Neutrophil (primary cell): ENCODE measurements at regions not wholly inside any gene's neighbourhood (a gene's known extent, or its start where the extent isn't known, plus 50 kb on each side); places are given as distances from the start of the nearest gene placed in this dataset.

Experiments used
- H3K27ac ChIP-seq: fragments of 200-600 bp; sonication (generic); 2 replicates; pipeline ENCODE4 v1.5.1; 2016; ENCODE audit warnings: mild to moderate bottlenecking, moderate library complexity
- H3K27me3 ChIP-seq: fragments of 200-600 bp; sonication (generic); 2 replicates; pipeline ENCODE4 v1.6.0; 2016; ENCODE audit warnings: mild to moderate bottlenecking
- H3K36me3 ChIP-seq: fragments of 200-600 bp; sonication (generic); 2 replicates; pipeline ENCODE4 v1.5.1; 2017
- H3K4me1 ChIP-seq, 2 experiments: fragments of 200-600 bp in 1 of 2; sonication (generic) in 1 of 2; 1 replicate in 1 of 2; 2 replicates in 1 of 2; pipeline versions ENCODE4 v1.5.1 to v1.6.1; 2013 to 2016; ENCODE audit warnings: low read depth in 1 of 2, low read length in 1 of 2, mild to moderate bottlenecking in 1 of 2, moderate library complexity in 1 of 2; ENCODE audit not compliant: control insufficient read depth in 1 of 2, insufficient read depth in 1 of 2
- H3K4me3 ChIP-seq, 2 experiments: fragments of 200-600 bp in 1 of 2; sonication (generic) in 1 of 2; 1 replicate in 1 of 2; 2 replicates in 1 of 2; pipeline ENCODE4 v1.5.1; 2013 to 2016; ENCODE audit warnings: low read depth in 1 of 2, low read length in 1 of 2, mild to moderate bottlenecking in 1 of 2, moderate library complexity in 1 of 2
- H3K9me3 ChIP-seq: fragments of 200-600 bp; sonication (generic); 2 replicates; pipeline ENCODE4 v1.5.1; 2016
- TF ChIP-seq, protein P1 (sequence below): fragments of 200-600 bp; sonication (generic); IDR thresholded peaks from 2 replicates; pipeline ENCODE4 v1.5.1; 2016; ENCODE audit warnings: antibody characterized with exemption

DNA sequence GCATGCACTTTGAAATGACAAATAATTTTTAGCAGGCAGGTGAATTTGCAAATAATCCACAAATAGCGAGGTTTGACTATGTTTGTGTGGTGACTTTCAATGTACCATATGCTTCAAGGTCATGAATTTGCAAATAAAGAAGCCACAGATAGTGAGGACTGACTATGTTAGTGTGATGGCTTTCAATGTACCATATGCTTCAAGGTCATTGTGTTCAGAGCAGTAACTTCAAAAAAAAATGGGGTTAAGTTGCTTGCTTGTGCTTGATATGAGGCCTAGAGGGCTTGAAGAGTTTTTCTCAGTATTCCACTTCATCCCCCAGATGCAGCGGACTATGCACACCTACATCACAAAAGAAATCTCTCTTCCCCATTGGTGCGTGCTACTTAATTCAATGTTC is 602.9 kb upstream of the LRRTM4 start:
- Histone ChIP-seq H3K36me3 (no peaks in the 10 kb centered on the region), H3K27me3 (no peaks in the 10 kb centered on the region), H3K4me3 (no peak overlapping the region), H3K9me3 (no peaks in the 10 kb centered on the region), H3K27ac (no peak overlapping the region), H3K4me1 (no peaks in the 10 kb centered on the region)
- TF ChIP-seq, protein P1, sequence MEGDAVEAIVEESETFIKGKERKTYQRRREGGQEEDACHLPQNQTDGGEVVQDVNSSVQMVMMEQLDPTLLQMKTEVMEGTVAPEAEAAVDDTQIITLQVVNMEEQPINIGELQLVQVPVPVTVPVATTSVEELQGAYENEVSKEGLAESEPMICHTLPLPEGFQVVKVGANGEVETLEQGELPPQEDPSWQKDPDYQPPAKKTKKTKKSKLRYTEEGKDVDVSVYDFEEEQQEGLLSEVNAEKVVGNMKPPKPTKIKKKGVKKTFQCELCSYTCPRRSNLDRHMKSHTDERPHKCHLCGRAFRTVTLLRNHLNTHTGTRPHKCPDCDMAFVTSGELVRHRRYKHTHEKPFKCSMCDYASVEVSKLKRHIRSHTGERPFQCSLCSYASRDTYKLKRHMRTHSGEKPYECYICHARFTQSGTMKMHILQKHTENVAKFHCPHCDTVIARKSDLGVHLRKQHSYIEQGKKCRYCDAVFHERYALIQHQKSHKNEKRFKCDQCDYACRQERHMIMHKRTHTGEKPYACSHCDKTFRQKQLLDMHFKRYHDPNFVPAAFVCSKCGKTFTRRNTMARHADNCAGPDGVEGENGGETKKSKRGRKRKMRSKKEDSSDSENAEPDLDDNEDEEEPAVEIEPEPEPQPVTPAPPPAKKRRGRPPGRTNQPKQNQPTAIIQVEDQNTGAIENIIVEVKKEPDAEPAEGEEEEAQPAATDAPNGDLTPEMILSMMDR: no peak

GRCh38 chr2:78127424-78127823 is 605.2 kb upstream of the LRRTM4 start:
- H3K36me3 ChIP-seq: no peaks in the 10 kb centered on the region
- H3K27ac ChIP-seq: no peak overlapping the region
- H3K4me1 ChIP-seq: no peaks in the 10 kb centered on the region
- H3K27me3 ChIP-seq: no peaks in the 10 kb centered on the region
- TF ChIP-seq, protein P1: no peak
- no peaks in the 10 kb centered on the region for H3K9me3 ChIP-seq
- H3K4me3 ChIP-seq: no peak overlapping the region

DNA sequence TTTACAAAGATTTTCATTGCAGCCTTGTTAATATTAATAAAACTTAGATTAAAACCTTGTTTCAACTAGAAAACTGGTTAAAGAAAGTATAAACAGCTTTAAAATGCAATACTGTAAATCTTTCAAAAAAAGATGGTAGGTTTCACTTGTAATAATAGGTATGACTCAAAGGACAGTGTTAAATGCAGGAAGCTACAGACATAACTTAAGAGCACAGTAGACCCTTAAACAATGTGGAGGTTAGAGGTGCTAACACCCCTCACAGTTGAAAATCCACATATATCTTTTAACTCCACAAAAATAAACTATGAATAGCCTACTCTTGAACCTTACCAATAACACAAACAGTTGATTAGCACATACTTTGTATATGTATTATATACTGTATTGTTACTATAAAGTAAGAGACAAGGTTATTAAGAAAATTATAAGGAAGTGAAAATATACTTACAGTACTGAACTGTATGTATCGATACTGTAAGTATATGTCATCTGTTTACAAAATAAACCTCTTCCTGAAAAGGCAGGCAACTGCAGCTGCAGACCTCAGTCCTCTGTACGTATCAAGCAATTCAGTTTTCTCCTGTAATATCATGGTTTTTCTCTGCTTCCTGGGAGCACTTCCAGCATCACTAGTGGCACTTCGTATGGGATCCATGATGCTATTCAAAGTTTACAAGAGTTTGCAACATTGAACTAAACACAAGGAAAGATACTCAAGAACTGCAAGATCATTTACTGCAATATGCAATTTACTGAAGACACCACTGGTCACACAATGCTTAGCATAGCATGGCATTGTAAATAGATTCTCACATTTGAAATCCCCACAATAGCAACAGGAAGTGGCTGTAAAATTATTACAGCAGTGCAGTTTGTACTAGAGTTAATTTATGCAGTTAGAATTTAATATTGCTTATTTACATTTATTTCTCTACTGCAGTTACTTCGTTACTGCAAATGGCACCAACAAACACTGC is 610.5 kb upstream of the LRRTM4 start:
- Histone ChIP-seq H3K36me3 (no peaks in the 10 kb centered on the region), H3K4me1 (no peaks in the 10 kb centered on the region), H3K27ac (no peak overlapping the region), H3K9me3 (no peaks in the 10 kb centered on the region), H3K27me3 (no peaks in the 10 kb centered on the region), H3K4me3 (no peak overlapping the region)
- TF ChIP-seq, protein P1: no peak

- TF ChIP-seq, protein P1: no peak
- H3K4me3 ChIP-seq: no peak overlapping the region
- no peaks in the 10 kb centered on the region for H3K4me1 ChIP-seq
- H3K27ac ChIP-seq: no peak overlapping the region
- no peaks in the 10 kb centered on the region for H3K9me3 ChIP-seq
- no peaks in the 10 kb centered on the region for H3K36me3 ChIP-seq
- no peaks in the 10 kb centered on the region for H3K27me3 ChIP-seq
Observed at GRCh38 chr2:78145395-78145996, 623.3 kb upstream of the LRRTM4 start.

DNA sequence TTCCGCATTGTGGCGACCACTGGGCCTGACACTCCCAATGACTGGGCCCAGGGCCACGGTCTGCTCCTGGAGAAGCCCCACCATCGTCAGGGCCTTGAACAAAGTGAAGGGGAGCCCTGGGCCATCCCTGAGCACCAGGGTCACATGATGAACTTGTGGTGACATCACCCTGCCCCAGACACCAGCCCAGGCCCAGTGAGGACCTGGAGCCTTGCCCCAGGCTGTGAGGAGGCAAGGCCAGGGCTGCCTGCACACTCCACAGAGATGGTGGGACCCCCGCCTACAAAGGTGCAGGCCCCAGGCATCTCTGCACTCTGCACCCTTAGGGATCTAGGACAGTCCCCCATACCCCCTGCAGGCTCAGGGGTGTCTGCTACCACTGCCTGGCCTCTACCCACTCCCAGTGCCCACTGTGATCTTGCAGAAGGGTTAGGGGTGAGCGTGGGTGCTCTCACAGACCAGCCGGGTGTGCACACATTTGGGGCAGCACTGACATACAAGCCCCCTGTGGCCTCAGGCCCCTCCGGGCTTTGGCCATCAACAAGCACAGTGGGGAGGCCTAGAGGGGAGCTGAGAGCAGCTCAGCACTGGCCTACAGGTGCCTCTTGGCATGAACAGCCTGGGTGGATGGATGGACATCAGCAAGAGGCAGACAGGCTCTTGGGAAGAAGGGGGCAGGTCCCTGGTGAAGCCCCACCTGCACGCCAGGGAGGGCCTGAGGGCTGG is 624.0 kb upstream of the LRRTM4 start:
- Histone ChIP-seq H3K36me3 (no peaks in the 10 kb centered on the region), H3K9me3 (no peaks in the 10 kb centered on the region), H3K4me1 (no peaks in the 10 kb centered on the region), H3K4me3 (no peak overlapping the region), H3K27ac (no peak overlapping the region), H3K27me3 (no peaks in the 10 kb centered on the region)
- TF ChIP-seq, protein P1: no peak
